ENCODE measurements at regions not wholly inside any gene's neighbourhood (a gene's known extent, or its start where the extent isn't known, plus 50 kb on each side); places are given as distances from the start of the nearest gene placed in this dataset.

- TF ChIP-seq POLR2A (IDR thresholded peaks at IDR 0.05) = no peak
- TF ChIP-seq CTCF (IDR thresholded peaks at IDR 0.05) = no peak
- TF ChIP-seq POLR2AphosphoS5 (IDR thresholded peaks at IDR 0.05; ENCODE audit: insufficient read depth in 1 of 2, low read depth in 1 of 2) = no peak
These were observed 351.2 kb upstream of the KIF2B start for GRCh38 chr17:53471514-53471913.

Data from vagina (tissue), 2 donors.